ENCODE measurements at regions not wholly inside any gene's neighbourhood (a gene's known extent, or its start where the extent isn't known, plus 50 kb on each side); places are given as distances from the start of the nearest gene placed in this dataset.

GRCh38 chr13:42658019-42658418 lies 84.1 kb downstream of the TNFSF11 start:
- ChIA-PET CTCF (ENCODE audit: unreplicated experiment) (no interaction called here), POLR2A (no interaction called here)
- intact Hi-C loops (cut with micrococcal nuclease; ENCODE audit: unreplicated experiment), result no loop called here
- no peak overlapping the region for H2AFZ ChIP-seq (ENCODE audit: low read length)
- TF ChIP-seq, protein P1, sequence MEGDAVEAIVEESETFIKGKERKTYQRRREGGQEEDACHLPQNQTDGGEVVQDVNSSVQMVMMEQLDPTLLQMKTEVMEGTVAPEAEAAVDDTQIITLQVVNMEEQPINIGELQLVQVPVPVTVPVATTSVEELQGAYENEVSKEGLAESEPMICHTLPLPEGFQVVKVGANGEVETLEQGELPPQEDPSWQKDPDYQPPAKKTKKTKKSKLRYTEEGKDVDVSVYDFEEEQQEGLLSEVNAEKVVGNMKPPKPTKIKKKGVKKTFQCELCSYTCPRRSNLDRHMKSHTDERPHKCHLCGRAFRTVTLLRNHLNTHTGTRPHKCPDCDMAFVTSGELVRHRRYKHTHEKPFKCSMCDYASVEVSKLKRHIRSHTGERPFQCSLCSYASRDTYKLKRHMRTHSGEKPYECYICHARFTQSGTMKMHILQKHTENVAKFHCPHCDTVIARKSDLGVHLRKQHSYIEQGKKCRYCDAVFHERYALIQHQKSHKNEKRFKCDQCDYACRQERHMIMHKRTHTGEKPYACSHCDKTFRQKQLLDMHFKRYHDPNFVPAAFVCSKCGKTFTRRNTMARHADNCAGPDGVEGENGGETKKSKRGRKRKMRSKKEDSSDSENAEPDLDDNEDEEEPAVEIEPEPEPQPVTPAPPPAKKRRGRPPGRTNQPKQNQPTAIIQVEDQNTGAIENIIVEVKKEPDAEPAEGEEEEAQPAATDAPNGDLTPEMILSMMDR (conservative IDR thresholded peaks at IDR 0.05; ENCODE audit: low read length), result no peak
- TF ChIP-seq EZH2phosphoT487 (IDR thresholded peaks at IDR 0.05; ENCODE audit: borderline replicate concordance, low read depth, low read length), result no peak
- H3K27ac ChIP-seq (ENCODE audit: low read depth, low read length, poor library complexity, severe bottlenecking), result no peak overlapping the region
- H3K4me2 ChIP-seq (ENCODE audit: low read length), result no peak overlapping the region
- H3K4me3 ChIP-seq (ENCODE audit: low read depth, low read length, poor library complexity, severe bottlenecking), result no peak overlapping the region
- no peaks in the 10 kb centered on the region for H3K9me3 ChIP-seq (ENCODE audit: low read length)
- H3K36me3 ChIP-seq (ENCODE audit: insufficient read depth, low read length), result no peaks in the 10 kb centered on the region
- BruUV-seq (replicated peaks), result no TSS peak
- no peaks in the 10 kb centered on the region for H3K9me2 ChIP-seq (ENCODE audit: insufficient read depth, low read length)
- DNase-seq (ENCODE audit: low spot score), result no peak
- no peaks in the 10 kb centered on the region for H3K79me2 ChIP-seq (ENCODE audit: insufficient read depth, low read depth, low read length)
- no peaks in the 10 kb centered on the region for H3K4me1 ChIP-seq (ENCODE audit: insufficient read depth, low read length, poor library complexity, severe bottlenecking)
- H4K20me1 ChIP-seq (ENCODE audit: insufficient read depth, low read length), result no peaks in the 10 kb centered on the region

- Histone ChIP-seq H4K20me1 (ENCODE audit: insufficient read depth, low read length) (no peaks in the 10 kb centered on the region), H3K4me2 (ENCODE audit: low read length) (no peak overlapping the region), H2AFZ (ENCODE audit: low read length) (no peak overlapping the region), H3K79me2 (ENCODE audit: insufficient read depth, low read depth, low read length) (no peaks in the 10 kb centered on the region), H3K9me3 (ENCODE audit: low read length) (no peaks in the 10 kb centered on the region), H3K27ac (ENCODE audit: low read depth, low read length, poor library complexity, severe bottlenecking) (no peak overlapping the region), H3K4me1 (ENCODE audit: insufficient read depth, low read length, poor library complexity, severe bottlenecking) (no peaks in the 10 kb centered on the region), H3K4me3 (ENCODE audit: low read depth, low read length, poor library complexity, severe bottlenecking) (no peak overlapping the region), H3K9me2 (ENCODE audit: insufficient read depth, low read length) (no peaks in the 10 kb centered on the region), H3K36me3 (ENCODE audit: insufficient read depth, low read length) (no peaks in the 10 kb centered on the region)
- TF ChIP-seq, protein P1 (conservative IDR thresholded peaks at IDR 0.05; ENCODE audit: low read length), result peak; percentile 45; the same call in 1 of the 2 replicates
- TF ChIP-seq EZH2phosphoT487 (IDR thresholded peaks at IDR 0.05; ENCODE audit: borderline replicate concordance, low read depth, low read length), result no peak
- ChIA-PET POLR2A (interaction anchor here (1.3 kb wide), 2 partner anchors 8 to 10 kb away, joined by 4 to 5 read pairs; no protein-coding TSS in a partner anchor), CTCF (ENCODE audit: unreplicated experiment) (no interaction called here)
- peak; percentile 1 for DNase-seq (ENCODE audit: low spot score)
- intact Hi-C loops (cut with micrococcal nuclease; ENCODE audit: unreplicated experiment), result no loop called here
- BruUV-seq (replicated peaks), result no TSS peak
These were observed 86.5 kb downstream of the TNFSF11 start for GRCh38 chr13:42660333-42660965.

DNA sequence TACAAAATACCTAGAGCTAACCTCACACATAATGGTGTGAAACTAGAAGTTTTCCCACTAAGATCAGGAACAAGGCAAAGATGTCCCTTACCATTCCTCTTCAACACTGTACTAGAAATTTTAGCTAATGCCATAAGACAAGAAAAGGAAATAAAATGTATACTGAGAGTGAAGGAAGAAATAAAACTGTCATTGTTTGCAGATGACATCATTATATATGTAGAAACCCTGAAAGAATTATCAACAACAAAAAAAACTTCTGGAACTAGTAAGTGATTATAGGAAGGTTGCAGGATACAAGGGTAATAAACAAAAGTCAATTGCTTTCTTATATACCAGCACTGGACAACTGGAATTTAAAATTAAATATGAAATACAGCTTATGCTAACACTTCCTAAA lies 93.7 kb downstream of the TNFSF11 start:
- Histone ChIP-seq H2AFZ (ENCODE audit: low read length) (no peak overlapping the region), H3K9me2 (ENCODE audit: insufficient read depth, low read length) (no peaks in the 10 kb centered on the region), H4K20me1 (ENCODE audit: insufficient read depth, low read length) (no peaks in the 10 kb centered on the region), H3K79me2 (ENCODE audit: insufficient read depth, low read depth, low read length) (no peaks in the 10 kb centered on the region), H3K27ac (ENCODE audit: low read depth, low read length, poor library complexity, severe bottlenecking) (no peak overlapping the region), H3K36me3 (ENCODE audit: insufficient read depth, low read length) (no peaks in the 10 kb centered on the region), H3K4me3 (ENCODE audit: low read depth, low read length, poor library complexity, severe bottlenecking) (no peak overlapping the region), H3K4me1 (ENCODE audit: insufficient read depth, low read length, poor library complexity, severe bottlenecking) (no peaks in the 10 kb centered on the region), H3K9me3 (ENCODE audit: low read length) (no peaks in the 10 kb centered on the region), H3K4me2 (ENCODE audit: low read length) (no peak overlapping the region)
- no peak for DNase-seq (ENCODE audit: low spot score)
- intact Hi-C loops (cut with micrococcal nuclease; ENCODE audit: unreplicated experiment), result no loop called here
- ChIA-PET POLR2A (no interaction called here), CTCF (ENCODE audit: unreplicated experiment) (no interaction called here)
- BruUV-seq (replicated peaks), result no TSS peak
- no peak for TF ChIP-seq EZH2phosphoT487 (IDR thresholded peaks at IDR 0.05; ENCODE audit: borderline replicate concordance, low read depth, low read length)
- TF ChIP-seq, protein P1 (conservative IDR thresholded peaks at IDR 0.05; ENCODE audit: low read length), result no peak

All from OCI-LY7 (cell line).